Esophagus squamous epithelium (tissue), 4 donors: ENCODE measurements at regions not wholly inside any gene's neighbourhood (a gene's known extent, or its start where the extent isn't known, plus 50 kb on each side); places are given as distances from the start of the nearest gene placed in this dataset.

Source experiments
- CTCF ChIP-seq, 6 experiments: fragments of 450-650 bp in 4 of 6; fragments of 200-600 bp in 2 of 6; sonication (generic) in 2 of 6; IDR thresholded peaks; one replicate each; pipeline ENCODE4 v1.5.1; 2016 to 2019; ENCODE audit warnings: antibody characterized with exemption in 6 of 6, mild to moderate bottlenecking in 4 of 6, moderate library complexity in 4 of 6
- POLR2A ChIP-seq, 4 donors: fragments of 450-650 bp; IDR thresholded peaks; one replicate each; pipeline ENCODE4 v1.6.1; 2017; ENCODE audit warnings: antibody characterized with exemption in 4 of 4, mild to moderate bottlenecking in 4 of 4, moderate library complexity in 3 of 4

GRCh38 chr9:12584656-12585522 is 108.3 kb upstream of the TYRP1 start:
- TF ChIP-seq CTCF (IDR thresholded peaks at IDR 0.05) (no peak), POLR2A (IDR thresholded peaks at IDR 0.05) (no peak)
